ENCODE measurements at regions not wholly inside any gene's neighbourhood (a gene's known extent, or its start where the extent isn't known, plus 50 kb on each side); places are given as distances from the start of the nearest gene placed in this dataset.

DNA sequence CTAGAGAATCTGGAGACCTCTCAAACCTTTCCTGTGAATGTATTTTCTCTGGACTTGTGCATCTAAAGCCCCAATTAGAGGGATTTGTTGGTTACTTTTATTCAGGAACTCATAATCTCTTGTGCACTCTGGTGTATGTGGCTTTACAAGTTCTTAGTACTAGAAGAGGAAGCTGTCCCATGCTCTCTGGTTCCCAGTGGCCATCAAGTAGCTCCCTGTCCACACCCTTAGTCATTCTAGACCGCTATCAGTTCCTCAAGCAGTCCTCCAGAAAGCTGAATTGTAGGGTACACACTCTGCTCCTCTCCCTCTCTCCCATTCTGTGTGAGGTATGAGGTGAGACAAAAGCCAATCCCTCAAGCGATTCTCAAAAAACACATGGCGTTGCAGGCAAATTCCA, 470.3 kb downstream of the PTPRC start:
- TF ChIP-seq EZH2phosphoT487 (IDR thresholded peaks at IDR 0.05; ENCODE audit: low read depth) = no peak
- TF ChIP-seq, protein P1, sequence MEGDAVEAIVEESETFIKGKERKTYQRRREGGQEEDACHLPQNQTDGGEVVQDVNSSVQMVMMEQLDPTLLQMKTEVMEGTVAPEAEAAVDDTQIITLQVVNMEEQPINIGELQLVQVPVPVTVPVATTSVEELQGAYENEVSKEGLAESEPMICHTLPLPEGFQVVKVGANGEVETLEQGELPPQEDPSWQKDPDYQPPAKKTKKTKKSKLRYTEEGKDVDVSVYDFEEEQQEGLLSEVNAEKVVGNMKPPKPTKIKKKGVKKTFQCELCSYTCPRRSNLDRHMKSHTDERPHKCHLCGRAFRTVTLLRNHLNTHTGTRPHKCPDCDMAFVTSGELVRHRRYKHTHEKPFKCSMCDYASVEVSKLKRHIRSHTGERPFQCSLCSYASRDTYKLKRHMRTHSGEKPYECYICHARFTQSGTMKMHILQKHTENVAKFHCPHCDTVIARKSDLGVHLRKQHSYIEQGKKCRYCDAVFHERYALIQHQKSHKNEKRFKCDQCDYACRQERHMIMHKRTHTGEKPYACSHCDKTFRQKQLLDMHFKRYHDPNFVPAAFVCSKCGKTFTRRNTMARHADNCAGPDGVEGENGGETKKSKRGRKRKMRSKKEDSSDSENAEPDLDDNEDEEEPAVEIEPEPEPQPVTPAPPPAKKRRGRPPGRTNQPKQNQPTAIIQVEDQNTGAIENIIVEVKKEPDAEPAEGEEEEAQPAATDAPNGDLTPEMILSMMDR (IDR thresholded peaks at IDR 0.05; ENCODE audit: low read depth, low read length) = no peak

Measured in OCI-LY3 (cell line).